Effector CD8-positive, alpha-beta T cell (primary cell): ENCODE measurements at regions not wholly inside any gene's neighbourhood (a gene's known extent, or its start where the extent isn't known, plus 50 kb on each side); places are given as distances from the start of the nearest gene placed in this dataset.
"Not testable (repeated sequence)": the region's sequence is repeated elsewhere in the genome, so short reads cannot be mapped to it uniquely, and the experiment has no call there.

Source experiments
- DNase-seq: peaks from one replicate; lab custom pipeline; 2025; lab: John Stamatoyannopoulos, UW

DNA sequence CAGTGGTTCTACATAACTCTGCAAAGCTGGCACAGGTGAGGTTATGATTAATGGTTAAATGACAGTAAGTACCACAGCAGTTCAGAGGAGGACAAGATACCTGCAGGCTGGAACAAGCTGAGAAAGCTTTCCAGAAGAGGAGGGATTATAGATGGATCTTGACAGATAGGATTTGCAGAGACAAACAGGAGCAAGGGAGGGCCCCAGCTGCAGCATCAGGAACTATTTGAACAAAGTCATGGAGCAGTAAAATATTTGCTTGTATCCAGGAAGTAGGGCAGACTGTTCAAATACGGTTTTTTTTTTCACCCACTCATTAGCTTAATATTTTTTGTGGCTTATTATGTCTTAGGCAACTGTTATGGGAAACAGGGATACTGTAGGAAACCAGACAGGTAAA is 144.4 kb upstream of the MAN1A1 start:
- DNase-seq = no peak

GRCh38 chr6:119491112-119491511 is 141.6 kb upstream of the MAN1A1 start:
- DNase-seq = not testable (repeated sequence)

DNA sequence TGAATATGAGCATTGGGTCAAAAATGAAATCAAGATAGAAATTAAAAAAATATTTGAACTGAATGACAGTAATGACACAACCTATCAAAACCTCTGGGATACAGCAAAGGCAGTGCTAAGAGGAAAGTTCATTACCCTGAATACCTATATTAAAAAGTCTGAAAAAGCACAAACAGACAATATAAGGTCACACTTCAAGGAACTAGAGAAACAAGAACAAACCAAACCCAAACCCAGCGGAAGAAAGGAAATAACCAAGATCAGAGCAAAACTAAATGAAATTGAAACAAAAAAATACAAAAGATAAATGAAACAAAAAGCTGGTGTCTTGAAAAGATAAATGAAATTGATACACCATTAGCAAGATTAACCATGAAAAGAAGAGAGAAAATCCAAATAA is 140.5 kb upstream of the MAN1A1 start:
- DNase-seq = not testable (repeated sequence)

DNA sequence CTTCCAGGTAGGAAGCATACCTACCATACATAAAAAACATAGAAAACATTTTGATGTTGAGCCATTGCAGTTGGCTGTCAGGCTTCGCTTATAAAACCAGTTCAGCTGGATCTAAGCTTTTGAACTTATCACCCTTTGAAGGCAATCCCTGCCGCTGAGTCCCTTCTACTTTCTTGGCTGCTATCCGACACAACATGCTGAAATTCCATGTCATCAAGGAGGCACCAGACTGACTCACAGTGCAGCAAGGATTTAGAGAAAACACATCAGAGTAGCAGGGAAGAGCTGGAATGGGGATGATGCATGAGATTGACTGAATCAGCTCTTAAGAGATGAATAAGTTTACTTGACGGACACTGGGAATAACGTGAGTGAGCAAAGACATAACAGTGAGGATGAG is 135.0 kb upstream of the MAN1A1 start:
- DNase-seq = no peak

- no peak for DNase-seq
Observed at GRCh38 chr6:119483908-119484307, 134.3 kb upstream of the MAN1A1 start.

GRCh38 chr6:119482850-119483285 is 133.3 kb upstream of the MAN1A1 start:
- no peak for DNase-seq

- no peak for DNase-seq
Observed at GRCh38 chr6:119481976-119482375, 132.4 kb upstream of the MAN1A1 start.

DNA sequence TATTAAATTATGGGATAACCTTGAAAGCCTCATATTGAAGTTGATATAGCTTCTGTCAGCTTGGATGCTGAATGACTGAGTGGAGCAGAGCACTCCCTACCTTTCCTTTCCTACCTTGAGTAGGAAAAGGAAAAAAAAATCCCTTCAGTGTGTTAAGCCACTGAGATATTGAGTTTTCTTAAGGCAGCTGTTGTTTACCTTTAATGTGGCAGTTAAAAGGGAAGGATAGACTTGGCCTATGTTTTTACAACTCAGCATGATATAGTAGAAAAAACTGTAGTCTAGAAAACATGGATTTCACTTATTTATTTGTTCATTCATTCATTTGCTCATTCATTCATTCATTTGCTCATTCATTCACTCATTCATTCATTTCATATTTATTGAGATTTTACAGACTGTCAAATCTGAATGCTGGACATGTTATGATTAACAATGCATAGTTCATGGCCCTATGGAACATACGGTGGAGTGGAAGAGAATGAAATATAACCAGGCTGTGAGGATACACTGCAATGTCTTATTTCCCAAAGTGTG is 131.5 kb upstream of the MAN1A1 start:
- DNase-seq = no peak

DNA sequence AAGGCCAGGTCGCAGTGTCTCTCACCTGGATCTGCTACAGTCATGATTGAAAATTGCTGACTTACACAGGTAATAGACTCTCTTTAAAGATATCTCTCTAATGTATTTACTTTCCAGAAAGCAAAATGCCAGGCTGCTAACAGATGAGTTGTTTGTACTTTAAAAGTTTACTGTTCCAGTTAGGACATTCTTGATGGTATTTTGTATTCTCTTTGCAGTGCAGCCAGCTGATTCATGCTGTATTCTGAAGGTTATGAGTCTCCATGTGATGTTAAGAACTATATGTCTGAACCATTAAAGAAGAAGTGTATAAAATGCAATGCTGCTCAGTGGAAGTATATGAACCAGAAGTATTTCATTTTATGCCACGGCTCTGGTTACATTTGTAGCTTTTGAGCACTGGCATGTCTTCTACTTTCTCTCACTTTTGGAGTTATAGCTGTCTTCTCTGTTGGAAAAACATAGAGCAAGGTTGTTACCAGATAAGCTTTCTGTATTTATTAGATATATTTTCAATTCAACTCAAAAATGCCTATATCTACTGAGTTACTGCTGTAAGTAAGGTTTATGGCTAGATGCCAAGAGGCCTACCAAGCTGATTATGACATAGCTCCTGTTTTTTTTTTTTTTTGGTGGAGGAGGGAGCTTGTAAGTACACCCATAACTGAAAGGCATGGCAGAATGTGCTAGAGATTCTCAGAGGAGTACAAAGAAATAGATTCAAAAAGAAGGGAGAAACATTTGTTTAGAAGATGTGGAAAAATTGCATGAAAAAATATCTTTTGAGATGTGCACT is 130.5 kb upstream of the MAN1A1 start:
- DNase-seq = no peak

GRCh38 chr6:119476554-119476953 is 127.0 kb upstream of the MAN1A1 start:
- DNase-seq = no peak

GRCh38 chr6:119476024-119476423 is 126.5 kb upstream of the MAN1A1 start:
- DNase-seq = no peak

DNA sequence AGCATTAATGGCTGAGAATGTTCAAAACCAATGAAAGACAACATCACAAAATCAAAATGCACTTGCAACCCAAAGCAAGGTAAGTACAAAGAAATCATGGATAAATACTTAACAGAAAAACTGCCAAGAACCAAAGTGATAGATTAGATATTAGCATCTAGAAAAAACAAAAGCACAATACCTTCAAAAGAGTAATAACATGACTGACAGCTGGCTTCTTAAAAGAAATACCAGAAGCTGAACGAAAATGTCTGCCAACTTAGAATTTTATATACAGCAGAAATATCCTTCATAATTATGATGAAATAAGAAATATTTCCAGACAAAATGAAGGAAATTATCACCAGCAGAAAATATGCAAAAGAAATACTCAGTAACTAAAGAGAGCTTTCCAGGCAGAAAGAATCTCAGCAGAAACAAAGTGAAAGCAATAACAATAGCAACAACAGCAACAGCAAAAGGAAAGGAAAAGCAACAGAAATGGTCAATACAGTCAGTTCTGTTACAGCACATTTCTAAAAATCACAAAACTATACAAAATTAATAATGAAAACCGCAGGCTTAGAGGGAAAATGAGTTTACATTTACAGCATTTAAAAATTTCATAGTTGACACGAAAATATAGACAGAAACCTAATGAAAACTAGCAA is 121.5 kb upstream of the MAN1A1 start:
- no peak for DNase-seq

DNA sequence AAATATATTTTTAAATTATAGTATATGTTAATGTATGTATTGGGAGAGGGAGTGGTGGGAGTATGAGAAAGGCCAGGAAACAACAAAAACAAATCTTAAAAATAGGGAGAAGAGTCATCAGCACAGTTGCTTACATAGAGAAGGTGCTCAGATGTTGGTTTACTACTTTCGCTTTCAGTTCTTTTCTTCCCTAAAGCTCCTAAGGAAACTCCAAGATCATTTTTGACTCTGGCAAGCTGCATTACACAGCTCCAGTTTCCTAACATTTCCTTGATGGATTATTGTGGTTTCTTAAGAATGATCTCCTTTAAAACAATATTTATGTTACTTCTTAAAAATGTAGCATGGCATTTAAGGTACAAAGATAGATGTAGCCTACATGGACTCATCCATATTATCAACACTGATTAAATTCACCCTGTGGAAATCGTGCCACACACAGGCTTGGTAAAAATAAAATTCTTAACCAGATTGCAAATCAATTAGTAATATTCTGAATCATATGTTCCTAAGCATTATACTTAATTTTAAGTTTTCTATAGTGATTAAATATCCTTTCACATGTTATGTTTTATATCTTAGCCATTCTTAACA is 118.0 kb upstream of the MAN1A1 start:
- no peak for DNase-seq

- no peak for DNase-seq
Observed at GRCh38 chr6:119466226-119466625, 116.7 kb upstream of the MAN1A1 start.

- no peak for DNase-seq
Observed at GRCh38 chr6:119463081-119463626, 113.6 kb upstream of the MAN1A1 start.

DNA sequence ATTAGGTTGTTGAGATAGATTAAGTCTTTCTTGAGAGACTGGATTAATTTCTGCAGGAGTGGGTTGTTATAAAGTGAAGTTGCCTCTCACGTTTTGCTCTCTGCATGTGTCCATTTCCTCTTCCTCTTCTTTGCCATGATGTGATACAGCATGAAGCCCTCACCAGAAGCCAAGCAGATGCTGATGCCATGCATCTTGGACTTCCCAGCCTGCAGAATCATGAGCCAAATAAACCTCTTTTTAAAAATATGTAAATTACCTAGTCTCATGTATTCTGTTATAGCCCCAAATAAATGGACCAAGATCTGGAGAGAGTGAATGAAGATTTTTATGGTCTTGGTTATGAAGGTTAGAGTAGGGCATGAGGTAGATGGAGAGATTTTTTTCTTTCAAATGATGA is 111.6 kb upstream of the MAN1A1 start:
- DNase-seq = no peak

GRCh38 chr6:119459207-119459974 is 109.8 kb upstream of the MAN1A1 start:
- no peak for DNase-seq

DNA sequence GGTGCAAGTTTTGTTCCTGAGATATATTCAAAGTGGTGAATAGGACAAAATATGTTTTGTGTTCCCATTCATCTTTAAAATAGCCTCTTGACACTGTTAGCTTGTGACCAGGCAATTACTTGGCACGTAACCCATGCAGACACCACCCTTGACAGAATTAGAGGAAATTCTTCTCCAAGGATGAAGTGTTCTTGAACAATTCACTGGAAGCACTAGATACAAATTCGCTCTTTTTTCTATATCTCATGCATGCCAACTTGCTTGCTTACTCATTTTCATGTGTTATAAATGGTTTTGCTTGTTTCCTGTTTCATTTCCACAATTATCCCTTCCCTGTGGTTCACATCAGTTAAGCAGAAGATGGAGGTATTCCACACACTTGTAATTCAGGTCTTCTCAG is 105.2 kb upstream of the MAN1A1 start:
- no peak for DNase-seq

- no peak for DNase-seq
Observed at GRCh38 chr6:119453242-119454200, 104.0 kb upstream of the MAN1A1 start.

DNA sequence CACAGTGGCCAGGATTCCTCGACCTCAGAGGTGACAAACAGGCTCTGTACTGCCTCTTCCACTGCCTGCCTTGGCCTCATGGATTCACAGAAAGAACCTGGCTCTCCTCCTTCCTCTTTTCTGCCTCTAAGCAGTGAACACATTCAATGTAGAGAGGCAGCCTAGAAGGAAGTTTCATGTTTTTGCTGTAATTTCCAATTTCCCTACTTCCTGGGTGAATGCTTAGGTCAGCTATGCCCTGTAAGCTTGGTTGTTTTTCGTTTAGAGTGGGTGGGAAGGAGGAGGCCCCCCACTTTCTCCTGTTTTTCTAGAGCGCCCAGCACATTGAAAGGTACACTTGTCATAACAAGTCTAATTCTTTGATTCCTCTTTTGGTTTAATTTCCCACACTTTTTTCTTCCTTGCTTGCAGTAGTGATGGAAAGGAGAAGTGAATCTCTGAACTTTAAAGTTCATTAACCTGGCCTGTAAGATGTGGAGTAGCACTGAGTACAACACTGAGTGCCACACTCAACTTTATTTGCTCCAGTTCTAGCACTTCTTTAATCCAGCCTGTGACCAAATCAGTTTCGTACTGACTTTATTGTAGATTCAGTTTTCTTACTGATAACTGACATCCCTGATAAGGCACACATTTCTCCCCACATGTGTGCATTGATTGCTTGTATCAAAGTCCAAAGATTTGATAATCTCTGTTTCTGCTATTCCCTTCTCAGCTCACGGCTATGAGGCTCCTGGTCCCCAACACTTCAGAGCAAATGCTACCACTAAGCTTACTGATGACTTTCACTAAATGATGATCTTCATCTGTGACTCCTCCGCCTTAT is 100.0 kb upstream of the MAN1A1 start:
- no peak for DNase-seq
